ENCODE measurements at regions not wholly inside any gene's neighbourhood (a gene's known extent, or its start where the extent isn't known, plus 50 kb on each side); places are given as distances from the start of the nearest gene placed in this dataset.
"Not testable (repeated sequence)": the region's sequence is repeated elsewhere in the genome, so short reads cannot be mapped to it uniquely, and the experiment has no call there.

DNA sequence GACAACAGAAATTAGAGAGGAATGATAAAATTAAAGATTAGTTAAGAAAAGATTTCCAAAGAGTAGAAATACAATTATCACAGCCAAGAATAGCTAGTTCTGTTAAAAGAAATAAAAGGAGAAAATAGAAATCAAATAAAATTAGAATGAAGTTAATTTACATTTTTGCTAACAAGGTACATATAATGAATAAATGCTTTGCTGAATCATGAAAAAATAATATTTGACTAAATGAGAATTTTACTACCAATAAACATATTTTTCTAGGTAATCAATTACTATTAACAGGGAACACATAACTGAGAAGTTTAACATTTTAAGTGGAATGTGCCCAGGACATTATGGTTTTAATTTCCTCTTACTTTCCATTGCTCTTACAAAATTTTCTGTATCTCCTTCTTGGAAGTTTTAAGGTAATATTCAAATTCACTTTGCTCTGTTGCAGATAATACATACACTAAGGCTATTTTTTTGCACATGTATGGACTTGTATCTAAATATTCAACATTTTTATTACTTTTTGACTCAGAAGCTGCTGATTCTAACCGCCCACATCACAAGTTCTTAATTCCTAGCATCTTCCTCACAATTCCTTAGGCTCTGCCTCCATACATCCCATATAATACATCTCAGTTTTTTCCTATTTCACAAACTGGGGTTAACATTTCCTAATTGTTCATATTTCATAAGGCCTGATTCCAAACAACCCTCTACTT is 870.7 kb upstream of the INTU start:
- no peak for DNase-seq

DNA sequence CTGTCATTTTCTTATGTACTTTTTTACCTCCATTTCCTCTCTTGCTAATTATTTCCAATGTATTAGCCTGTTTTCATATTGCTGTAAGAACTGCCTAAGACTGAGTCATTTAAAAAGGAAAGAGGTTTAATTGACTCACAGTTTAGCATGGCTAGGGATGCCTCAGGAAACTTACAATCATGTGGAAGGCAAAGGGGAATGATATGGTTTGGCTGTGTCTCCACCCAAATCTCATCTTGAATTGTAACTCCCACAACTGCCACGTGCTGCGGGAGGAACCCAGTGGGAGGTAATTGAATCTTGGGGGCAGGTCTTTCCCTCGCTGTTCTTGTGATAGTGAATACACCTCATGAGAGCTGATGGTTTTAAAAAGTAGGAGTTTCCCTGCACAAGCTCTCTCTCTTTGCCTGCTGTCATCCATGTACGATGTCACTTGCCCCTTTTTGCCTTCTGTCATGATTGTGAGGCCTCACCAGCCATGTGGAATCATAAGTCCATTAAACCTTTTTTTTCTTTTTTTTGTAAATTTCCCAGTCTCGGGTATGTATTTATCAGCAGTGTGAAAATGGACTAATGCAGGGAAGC is 870.0 kb upstream of the INTU start:
- DNase-seq = no peak

DNA sequence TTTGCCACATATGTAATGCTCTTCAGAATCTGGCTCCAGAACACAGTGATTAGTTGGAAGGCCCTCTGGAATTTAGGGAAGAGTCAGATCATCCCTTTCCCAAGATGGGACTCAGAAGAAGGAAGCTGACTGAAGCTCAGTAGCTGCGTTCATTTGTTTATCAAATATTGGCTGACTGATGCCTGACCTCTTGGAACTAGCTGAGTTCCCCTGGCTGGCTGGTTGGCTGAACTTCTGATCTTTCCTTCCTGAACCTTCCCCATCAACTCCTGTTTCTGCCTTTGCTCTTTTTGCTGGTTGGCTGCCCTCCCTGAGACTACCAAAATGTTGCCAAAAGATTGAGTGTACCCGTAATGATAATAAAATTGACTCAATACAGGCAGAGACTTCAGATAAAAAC is 866.5 kb upstream of the INTU start:
- DNase-seq = no peak

- DNase-seq = no peak
Observed at GRCh38 chr4:126768338-126768737, 864.4 kb upstream of the INTU start.

GRCh38 chr4:126770811-126771553 is 861.8 kb upstream of the INTU start:
- DNase-seq = not testable (repeated sequence)

DNA sequence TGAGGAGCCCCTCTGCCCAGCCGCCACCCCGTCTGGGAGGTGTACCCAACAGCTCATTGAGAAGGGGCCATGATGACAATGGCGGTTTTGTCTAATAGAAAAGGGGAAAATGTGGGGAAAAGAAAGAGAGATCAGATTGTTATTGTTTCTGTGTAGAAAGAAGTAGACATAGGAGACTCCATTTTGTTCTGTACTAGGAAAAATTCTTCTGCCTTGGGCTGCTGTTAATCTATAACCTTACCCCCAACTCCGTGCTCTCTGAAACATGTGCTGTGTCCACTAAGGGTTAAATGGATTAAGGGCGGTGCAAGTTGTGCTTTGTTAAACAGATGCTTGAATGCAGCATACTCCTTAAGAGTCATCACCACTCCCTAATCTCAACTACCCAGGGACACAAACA is 861.1 kb upstream of the INTU start:
- not testable (repeated sequence) for DNase-seq

DNA sequence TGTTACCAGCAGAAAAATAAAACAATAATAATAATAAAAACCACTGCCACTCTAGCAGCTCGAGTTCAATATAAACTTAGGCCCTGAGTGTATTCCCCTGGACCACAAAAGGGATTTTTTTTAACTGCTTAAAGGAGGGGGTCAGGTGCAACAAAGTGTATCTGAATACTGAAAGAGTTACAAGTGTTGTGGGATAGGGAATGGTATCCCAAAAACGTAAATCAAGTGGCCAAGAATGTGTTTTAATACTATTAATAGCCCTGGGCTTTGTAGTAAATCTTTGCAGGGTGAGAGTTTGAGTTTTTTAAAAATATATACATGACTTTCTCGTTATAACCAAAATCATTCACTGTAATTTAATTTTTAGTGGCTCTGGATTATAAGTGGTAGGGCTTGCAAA is 860.1 kb upstream of the INTU start:
- DNase-seq = no peak

DNA sequence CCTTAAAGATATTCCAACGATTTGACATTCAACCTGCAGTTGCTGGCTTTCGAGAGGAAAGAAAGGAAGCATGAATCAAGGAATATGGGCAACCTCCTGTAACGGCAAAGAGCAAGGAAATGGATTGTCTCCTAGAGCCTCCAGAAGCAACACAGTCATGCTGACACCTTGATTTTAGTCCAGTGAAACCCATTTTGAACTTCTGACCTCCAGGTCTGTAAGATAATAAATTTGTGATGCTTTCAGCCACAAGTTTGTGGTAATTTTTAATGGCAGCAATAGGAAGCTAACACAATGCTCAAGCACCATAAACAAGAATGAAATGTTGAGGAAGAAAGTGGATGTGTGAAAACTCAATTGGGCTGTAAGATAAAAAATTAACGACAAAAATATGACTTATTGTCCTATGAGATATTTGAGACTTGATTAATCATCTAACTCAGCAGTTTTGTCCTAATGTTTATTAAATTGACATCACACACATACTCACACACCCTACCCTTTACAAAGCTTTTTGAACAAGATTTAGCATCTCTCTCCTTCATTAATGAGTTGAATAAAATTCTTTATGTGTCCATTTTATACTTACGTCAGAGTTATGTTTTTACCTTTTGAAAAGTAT is 857.2 kb upstream of the INTU start:
- no peak for DNase-seq

- DNase-seq = no peak
Observed at GRCh38 chr4:126776361-126776760, 856.4 kb upstream of the INTU start.

- DNase-seq = no peak
Observed at GRCh38 chr4:126777649-126778048, 855.1 kb upstream of the INTU start.

- DNase-seq = no peak
Observed at GRCh38 chr4:126778348-126778747, 854.4 kb upstream of the INTU start.

GRCh38 chr4:126779001-126779400 is 853.8 kb upstream of the INTU start:
- no peak for DNase-seq

GRCh38 chr4:126779436-126780166 is 853.2 kb upstream of the INTU start:
- no peak for DNase-seq

GRCh38 chr4:126783191-126783590 is 849.6 kb upstream of the INTU start:
- no peak for DNase-seq

- no peak for DNase-seq
Observed at GRCh38 chr4:126784966-126785580, 847.7 kb upstream of the INTU start.

- DNase-seq = no peak
Observed at GRCh38 chr4:126790633-126791032, 842.1 kb upstream of the INTU start.

GRCh38 chr4:126794363-126794762 is 838.4 kb upstream of the INTU start:
- DNase-seq = no peak

- DNase-seq = no peak
Observed at GRCh38 chr4:126798214-126798613, 834.5 kb upstream of the INTU start.

- no peak for DNase-seq
Observed at GRCh38 chr4:126799416-126799815, 833.3 kb upstream of the INTU start.

- DNase-seq = no peak
Observed at GRCh38 chr4:126799971-126800574, 832.7 kb upstream of the INTU start.

DNA sequence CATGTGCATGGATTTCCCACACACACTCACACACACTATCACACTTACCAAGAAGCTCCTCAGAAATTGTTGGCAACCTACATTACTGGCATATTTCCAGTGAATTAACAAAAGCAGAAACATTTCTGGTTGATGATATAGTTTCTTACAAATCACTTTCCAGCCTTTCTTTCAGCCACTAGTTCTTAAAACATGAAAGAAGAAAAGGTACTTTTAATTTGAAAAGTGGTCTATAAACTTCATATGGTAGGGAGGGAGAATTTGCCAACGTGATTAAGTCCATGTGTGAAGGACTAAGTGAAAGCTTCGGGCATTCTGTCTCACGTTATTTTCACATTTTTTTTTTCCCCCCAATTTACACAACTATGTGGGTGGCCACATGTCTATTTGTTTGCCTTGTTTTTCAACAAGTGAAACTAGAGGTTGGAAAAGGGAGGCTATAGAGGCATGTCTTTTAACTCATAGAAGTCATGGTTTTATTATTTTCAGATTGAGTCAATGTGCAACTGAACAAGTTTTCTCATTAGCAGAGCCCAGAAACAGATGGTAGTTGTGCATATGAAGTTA is 832.1 kb upstream of the INTU start:
- DNase-seq = no peak

DNA sequence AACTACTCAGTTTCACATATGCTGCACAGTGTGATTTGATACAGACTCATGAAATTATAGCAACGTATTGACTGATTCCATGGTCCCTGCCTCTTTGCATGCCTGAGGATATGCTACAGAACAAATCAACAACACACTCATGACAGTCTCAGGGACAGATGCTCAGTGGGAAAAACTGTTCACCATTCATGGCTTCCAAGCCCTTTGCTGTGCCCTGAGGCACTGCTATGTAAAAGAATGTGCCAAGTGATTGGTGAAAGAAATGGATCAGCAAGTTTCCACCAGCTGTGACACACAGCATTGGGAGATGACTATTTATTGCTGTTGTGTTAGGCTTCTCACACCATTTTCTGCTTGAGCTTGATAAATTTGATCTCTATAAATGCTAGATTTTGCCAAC is 825.6 kb upstream of the INTU start:
- DNase-seq = no peak

All from AML-193 (cell line).